Stimulated activated CD8-positive, alpha-beta memory T cell treated with anti-CD3 and anti-CD28 coated beads, Interleukin-7, amount 100 ng/mL, for 48 hours (primary cell): ENCODE measurements at regions not wholly inside any gene's neighbourhood (a gene's known extent, or its start where the extent isn't known, plus 50 kb on each side); places are given as distances from the start of the nearest gene placed in this dataset.

Experiments used
- DNase-seq, 2 donors: peaks; one replicate each; pipeline ENCODE4 v3.0.0-alpha.2; 2020; ENCODE audit warnings: low read depth in 1 of 2; ENCODE audit errors: extremely low read depth in 1 of 2

- no peak for DNase-seq
Observed at GRCh38 chr1:214923278-214923915, 159.1 kb upstream of the KCNK2 start.

GRCh38 chr1:214927796-214928195, 154.7 kb upstream of the KCNK2 start:
- no peak for DNase-seq

- DNase-seq = no peak
Observed at GRCh38 chr1:214928574-214928973, 154.0 kb upstream of the KCNK2 start.

- peak in 1 of 2 donors; percentile 3 for DNase-seq
Observed at GRCh38 chr1:214933375-214933774, 149.2 kb upstream of the KCNK2 start.

- DNase-seq = no peak
Observed at GRCh38 chr1:214934045-214934444, 148.5 kb upstream of the KCNK2 start.

- DNase-seq = no peak
Observed at GRCh38 chr1:214935258-214935657, 147.3 kb upstream of the KCNK2 start.

GRCh38 chr1:214939180-214939579, 143.4 kb upstream of the KCNK2 start:
- DNase-seq = no peak

- DNase-seq = no peak
Observed at GRCh38 chr1:214941061-214941460, 141.5 kb upstream of the KCNK2 start.

- DNase-seq = no peak
Observed at GRCh38 chr1:214943054-214943453, 139.5 kb upstream of the KCNK2 start.

- DNase-seq = no peak
Observed at GRCh38 chr1:214946615-214947014, 135.9 kb upstream of the KCNK2 start.

GRCh38 chr1:214952648-214953047, 129.9 kb upstream of the KCNK2 start:
- DNase-seq = no peak

GRCh38 chr1:214953901-214954616, 128.5 kb upstream of the KCNK2 start:
- no peak for DNase-seq

GRCh38 chr1:214954617-214954949, 128.0 kb upstream of the KCNK2 start:
- DNase-seq = no peak

GRCh38 chr1:214957330-214958137, 125.0 kb upstream of the KCNK2 start:
- DNase-seq = no peak

GRCh38 chr1:214958486-214958885, 124.1 kb upstream of the KCNK2 start:
- DNase-seq = no peak

GRCh38 chr1:214966346-214966745, 116.2 kb upstream of the KCNK2 start:
- no peak for DNase-seq

GRCh38 chr1:214967865-214968575, 114.5 kb upstream of the KCNK2 start:
- no peak for DNase-seq

- DNase-seq = no peak
Observed at GRCh38 chr1:214970016-214970415, 112.5 kb upstream of the KCNK2 start.

GRCh38 chr1:214971071-214971470, 111.5 kb upstream of the KCNK2 start:
- DNase-seq = no peak

- DNase-seq = no peak
Observed at GRCh38 chr1:214974002-214974401, 108.5 kb upstream of the KCNK2 start.

- no peak for DNase-seq
Observed at GRCh38 chr1:214976665-214977064, 105.9 kb upstream of the KCNK2 start.
